Endothelial cell of umbilical vein (primary cell): ENCODE measurements at regions not wholly inside any gene's neighbourhood (a gene's known extent, or its start where the extent isn't known, plus 50 kb on each side); places are given as distances from the start of the nearest gene placed in this dataset.

Experiments
- BruUV-seq: library from RNA; stranded (reverse); fragments of 400-500 nt; replicated peaks from 2 replicates; lab custom pipeline; 2021; lab: Mats Ljungman, UMichigan
- CTCF ChIA-PET: fragments of 300-600, 350-600 bp; sonication (Branson Sonifier 250); formaldehyde crosslinking; loops from one replicate; lab custom pipeline; 2021; ENCODE audit warnings: antibody characterized with exemption, inconsistent platforms; lab: Charles Lee
- POLR2A ChIA-PET: fragments of 300-600, 350-600 bp; sonication (Branson Sonifier 250); formaldehyde crosslinking; loops from one replicate; lab custom pipeline; 2021; ENCODE audit warnings: antibody characterized with exemption, inconsistent platforms; lab: Charles Lee
- DNase-seq: peaks from one replicate; pipeline ENCODE4 v3.0.0-alpha.2; 2011; ENCODE audit warnings: low read depth, low spot score
- FAIRE-seq: peaks from 2 replicates; lab custom pipeline; 2011; peaks lifted over from hg19 to GRCh38; lab: Jason Lieb, UNC
- H2AFZ ChIP-seq: 2 replicates; pipeline ENCODE4 v1.6.0; 2012; ENCODE audit warnings: low read depth, low read length, control low read depth, inconsistent platforms
- H3K27ac ChIP-seq: 2 replicates; pipeline ENCODE4 v1.5.1; 2011; ENCODE audit warnings: low read depth, mild to moderate bottlenecking, control low read depth, low read length, moderate library complexity; ENCODE audit not compliant: insufficient read depth
- H3K27me3 ChIP-seq, 2 experiments: 2 replicates each; pipeline versions ENCODE4 v1.6.0 to v1.6.1; 2011; ENCODE audit warnings: low read length in 2 of 2, mixed read lengths in 1 of 2; ENCODE audit not compliant: control insufficient read depth in 2 of 2, insufficient read depth in 2 of 2
- H3K36me3 ChIP-seq, 2 experiments: 2 replicates in 1 of 2; 3 replicates in 1 of 2; pipeline ENCODE4 v1.5.1; 2011; ENCODE audit warnings: low read length in 2 of 2, mild to moderate bottlenecking in 1 of 2, moderate library complexity in 1 of 2; ENCODE audit not compliant: control insufficient read depth in 2 of 2, insufficient read depth in 2 of 2; ENCODE audit errors: extremely low read depth in 1 of 2
- H3K4me1 ChIP-seq: 3 replicates; pipeline ENCODE4 v1.5.1; 2011; ENCODE audit warnings: mild to moderate bottlenecking, low read length; ENCODE audit not compliant: control insufficient read depth, insufficient read depth; ENCODE audit errors: extremely low read depth
- H3K4me2 ChIP-seq: 2 replicates; pipeline ENCODE4 v1.6.1; 2011; ENCODE audit warnings: low read length, control low read depth, mixed read lengths; ENCODE audit not compliant: insufficient read depth
- H3K4me3 ChIP-seq, 3 experiments: fragments of 200-600 bp in 1 of 3; sonication (generic), shearing (Covaris generic) in 1 of 3; replicated peaks in 1 of 3; 2 replicates each; pipeline ENCODE4 v1.5.1; 2011 to 2016; ENCODE audit warnings: control low read depth in 3 of 3, low read length in 3 of 3, mild to moderate bottlenecking in 2 of 3, inconsistent platforms in 1 of 3, low read depth in 1 of 3, moderate library complexity in 1 of 3; ENCODE audit not compliant: insufficient read depth in 1 of 3
- H3K79me2 ChIP-seq: 2 replicates; pipeline ENCODE4 v1.6.0; 2012; ENCODE audit warnings: low read length, inconsistent platforms; ENCODE audit not compliant: control insufficient read depth, insufficient read depth
- H3K9ac ChIP-seq: replicated peaks from 2 replicates; pipeline ENCODE3; 2011; ENCODE audit warnings: low read length, control low read depth; ENCODE audit not compliant: insufficient read depth; ENCODE audit errors: extremely low read depth
- H3K9me1 ChIP-seq: replicated peaks from 3 replicates; pipeline ENCODE4 v1.6.0; 2011; ENCODE audit warnings: mild to moderate bottlenecking, low read length; ENCODE audit not compliant: control insufficient read depth, insufficient read depth; ENCODE audit errors: extremely low read depth
- H3K9me3 ChIP-seq: replicated peaks from 2 replicates; pipeline ENCODE4 v1.5.1; 2012; ENCODE audit warnings: low read length, inconsistent platforms; ENCODE audit not compliant: control insufficient read depth, insufficient read depth
- H4K20me1 ChIP-seq: replicated peaks from 2 replicates; pipeline ENCODE3; 2011; ENCODE audit warnings: mild to moderate bottlenecking, low read length; ENCODE audit not compliant: control insufficient read depth, insufficient read depth; ENCODE audit errors: extremely low read depth
- EZH2 ChIP-seq: IDR thresholded peaks from 2 replicates; pipeline ENCODE4 v1.6.1; 2012; ENCODE audit warnings: borderline replicate concordance, low read depth, mild to moderate bottlenecking, moderate library complexity, low read length, inconsistent platforms; ENCODE audit not compliant: severe bottlenecking
- FOS ChIP-seq: IDR thresholded peaks from 2 replicates; pipeline ENCODE4 v1.6.1; 2011; ENCODE audit warnings: mild to moderate bottlenecking, low read length, moderate library complexity, borderline replicate concordance; ENCODE audit not compliant: insufficient read depth
- GATA2 ChIP-seq: IDR thresholded peaks from 2 replicates; pipeline ENCODE4 v1.7.0; 2011; ENCODE audit warnings: low read depth, mild to moderate bottlenecking, moderate library complexity, mixed read lengths, low read length; ENCODE audit not compliant: insufficient read length, insufficient read depth
- JUN ChIP-seq: IDR thresholded peaks from 2 replicates; pipeline ENCODE4 v1.6.1; 2011; ENCODE audit warnings: borderline replicate concordance, low read depth; ENCODE audit not compliant: insufficient read length, insufficient read depth
- MYC ChIP-seq: IDR thresholded peaks from one replicate; pipeline ENCODE4 v1.6.1; 2011; ENCODE audit warnings: mild to moderate bottlenecking, low read depth, low read length
- POLR2A ChIP-seq: IDR thresholded peaks from 2 replicates; pipeline ENCODE4 v1.6.1; 2012; ENCODE audit warnings: low read depth, mild to moderate bottlenecking, control low read depth, low read length
- POLR2AphosphoS5 ChIP-seq: IDR thresholded peaks from 2 replicates; pipeline ENCODE4 v1.6.1; 2012; ENCODE audit warnings: low read depth, mild to moderate bottlenecking, control low read depth, low read length, moderate library complexity; ENCODE audit not compliant: insufficient read depth
- dilution Hi-C: fragments of 300-500 bp; cut with MboI; formaldehyde crosslinking; loops from one replicate; pipeline ENCODE4 v1.15.0; 2019; ENCODE audit warnings: low sequenced_read_pairs; ENCODE audit not compliant: extremely low pct_ligation_motif_present
- intact Hi-C: fragments of 100-400 bp; cut with micrococcal nuclease; formaldehyde crosslinking; loops from one replicate; pipeline ENCODE4 v1.10.0; 2022
- TF ChIP-seq, protein P1 (sequence below): IDR thresholded peaks from 2 replicates; pipeline ENCODE4 v1.6.1; 2011; ENCODE audit not compliant: insufficient read depth, insufficient read length
- TF ChIP-seq, protein P2 (sequence below), 2 donors: IDR thresholded peaks; 1 replicate in 1 of 2; 2 replicates in 1 of 2; pipeline ENCODE4 v1.5.1; 2011; ENCODE audit warnings: low read length in 2 of 2, mild to moderate bottlenecking in 2 of 2, moderate library complexity in 2 of 2, control low read depth in 1 of 2, inconsistent platforms in 1 of 2, low read depth in 1 of 2; ENCODE audit not compliant: insufficient read depth in 1 of 2; ENCODE audit errors: extremely low read depth in 1 of 2

DNA sequence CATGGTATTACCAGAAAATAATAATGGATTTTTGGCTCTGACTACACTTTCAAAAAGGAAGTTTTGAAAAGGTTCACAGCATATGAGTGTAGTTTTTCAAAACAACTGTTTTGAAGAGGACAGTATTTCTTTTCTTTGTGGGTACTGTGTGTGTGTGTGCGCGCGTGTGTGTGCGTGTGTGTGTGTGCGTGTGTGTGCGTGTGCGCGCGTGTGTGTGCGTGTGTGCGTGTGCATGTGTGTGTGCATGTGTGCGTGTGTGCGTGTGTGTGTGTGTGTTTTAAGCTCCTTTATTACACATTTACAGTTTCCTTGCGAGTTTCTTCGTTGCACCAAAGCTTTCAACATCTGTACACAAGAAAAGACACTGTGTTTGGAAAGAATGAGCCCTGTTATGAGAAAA is 755.4 kb downstream of the SH3BGRL start:
- BruUV-seq: no TSS peak
- Histone ChIP-seq H3K79me2 (no peaks in the 10 kb centered on the region), H4K20me1 (no peaks in the 10 kb centered on the region), H3K4me1 (no peaks in the 10 kb centered on the region), H3K9me3 (no peaks in the 10 kb centered on the region), H2AFZ (no peak overlapping the region), H3K36me3 (no peaks in the 10 kb centered on the region), H3K9ac (no peak overlapping the region), H3K27me3 (no peaks in the 10 kb centered on the region), H3K27ac (no peak overlapping the region), H3K4me3 (no peak overlapping the region), H3K4me2 (no peak overlapping the region), H3K9me1 (no peaks in the 10 kb centered on the region)
- DNase-seq (no peak), FAIRE-seq (no peak)
- dilution Hi-C loops (no loop called here), intact Hi-C loops (no loop called here)
- ChIA-PET POLR2A (no interaction called here), CTCF (interaction anchor here (0.8 kb wide), 1 partner anchor 1889 kb away, joined by 3 read pairs; no protein-coding TSS in a partner anchor)
- no peak for TF ChIP-seq JUN
- TF ChIP-seq GATA2: no peak
- no peak for TF ChIP-seq POLR2A
- TF ChIP-seq POLR2AphosphoS5: no peak
- no peak for TF ChIP-seq MYC
- TF ChIP-seq, protein P1, sequence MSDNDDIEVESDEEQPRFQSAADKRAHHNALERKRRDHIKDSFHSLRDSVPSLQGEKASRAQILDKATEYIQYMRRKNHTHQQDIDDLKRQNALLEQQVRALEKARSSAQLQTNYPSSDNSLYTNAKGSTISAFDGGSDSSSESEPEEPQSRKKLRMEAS: no peak
- TF ChIP-seq EZH2: no peak
- TF ChIP-seq, protein P2, sequence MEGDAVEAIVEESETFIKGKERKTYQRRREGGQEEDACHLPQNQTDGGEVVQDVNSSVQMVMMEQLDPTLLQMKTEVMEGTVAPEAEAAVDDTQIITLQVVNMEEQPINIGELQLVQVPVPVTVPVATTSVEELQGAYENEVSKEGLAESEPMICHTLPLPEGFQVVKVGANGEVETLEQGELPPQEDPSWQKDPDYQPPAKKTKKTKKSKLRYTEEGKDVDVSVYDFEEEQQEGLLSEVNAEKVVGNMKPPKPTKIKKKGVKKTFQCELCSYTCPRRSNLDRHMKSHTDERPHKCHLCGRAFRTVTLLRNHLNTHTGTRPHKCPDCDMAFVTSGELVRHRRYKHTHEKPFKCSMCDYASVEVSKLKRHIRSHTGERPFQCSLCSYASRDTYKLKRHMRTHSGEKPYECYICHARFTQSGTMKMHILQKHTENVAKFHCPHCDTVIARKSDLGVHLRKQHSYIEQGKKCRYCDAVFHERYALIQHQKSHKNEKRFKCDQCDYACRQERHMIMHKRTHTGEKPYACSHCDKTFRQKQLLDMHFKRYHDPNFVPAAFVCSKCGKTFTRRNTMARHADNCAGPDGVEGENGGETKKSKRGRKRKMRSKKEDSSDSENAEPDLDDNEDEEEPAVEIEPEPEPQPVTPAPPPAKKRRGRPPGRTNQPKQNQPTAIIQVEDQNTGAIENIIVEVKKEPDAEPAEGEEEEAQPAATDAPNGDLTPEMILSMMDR (IDR thresholded peaks at IDR 0.05; ENCODE audit: extremely low read depth in 1 of 2, insufficient read depth in 1 of 2, low read depth in 1 of 2, low read length in 2 of 2): no peak
- no peak for TF ChIP-seq FOS
